Stimulated activated memory B cell treated with anti-CD40 and anti-IgM and Interleukin-4, amounts not matched to agents 10 μg/mL and 1 μg/mL and 100 μg/mL, for 72 hours (primary cell): ENCODE measurements at regions not wholly inside any gene's neighbourhood (a gene's known extent, or its start where the extent isn't known, plus 50 kb on each side); places are given as distances from the start of the nearest gene placed in this dataset.

Experiments
- ATAC-seq: fragments of 150-1000 bp; cut with Tn5 transposase; 2 replicates; pipeline ENCODE4 v1.10.0; 2021
- H3K27ac Mint-ChIP-seq: one replicate; pipeline ENCODE4 v1.8.0; 2022; ENCODE audit warnings: mild to moderate bottlenecking, mixed read lengths
- H3K27me3 Mint-ChIP-seq: one replicate; pipeline ENCODE4 v1.8.0; 2022; ENCODE audit warnings: mixed read lengths
- H3K36me3 Mint-ChIP-seq: one replicate; pipeline ENCODE4 v1.8.0; 2022; ENCODE audit warnings: mixed read lengths
- H3K4me1 Mint-ChIP-seq: one replicate; pipeline ENCODE4 v1.8.0; 2022; ENCODE audit warnings: mixed read lengths
- H3K4me3 Mint-ChIP-seq: one replicate; pipeline ENCODE4 v1.8.0; 2022; ENCODE audit warnings: mild to moderate bottlenecking, moderate library complexity, mixed read lengths
- H3K9me3 Mint-ChIP-seq: one replicate; pipeline ENCODE4 v1.8.0; 2022; ENCODE audit warnings: mixed read lengths

GRCh38 chr2:152822676-152823075 is 104.3 kb downstream of the ARL6IP6 start:
- ATAC-seq: no peak
- no peaks in the 10 kb centered on the region for H3K4me1 Mint-ChIP-seq
- H3K4me3 Mint-ChIP-seq: no peak overlapping the region
- no peaks in the 10 kb centered on the region for H3K36me3 Mint-ChIP-seq
- H3K27me3 Mint-ChIP-seq: no peaks in the 10 kb centered on the region
- no peak overlapping the region for H3K27ac Mint-ChIP-seq
- no peaks in the 10 kb centered on the region for H3K9me3 Mint-ChIP-seq

GRCh38 chr2:152820048-152820447 is 101.6 kb downstream of the ARL6IP6 start:
- no peak overlapping the region for H3K27ac Mint-ChIP-seq

GRCh38 chr2:152815634-152816257 is 97.3 kb downstream of the ARL6IP6 start:
- no peak overlapping the region for H3K4me3 Mint-ChIP-seq
- H3K36me3 Mint-ChIP-seq: no peaks in the 10 kb centered on the region
- H3K4me1 Mint-ChIP-seq: no peaks in the 10 kb centered on the region
- ATAC-seq: no peak
- H3K9me3 Mint-ChIP-seq: peaks cover 15% of the 10 kb centered on the region
- H3K27ac Mint-ChIP-seq: no peak overlapping the region
- peaks cover 18% of the 10 kb centered on the region for H3K27me3 Mint-ChIP-seq

More at GRCh38 chr2:152820048-152820447, 101.6 kb downstream of the ARL6IP6 start:
- no peaks in the 10 kb centered on the region for H3K4me1 Mint-ChIP-seq
- no peak for ATAC-seq
- H3K9me3 Mint-ChIP-seq: no peaks in the 10 kb centered on the region
- H3K4me3 Mint-ChIP-seq: no peak overlapping the region
- peaks cover 9% of the 10 kb centered on the region for H3K27me3 Mint-ChIP-seq
- H3K36me3 Mint-ChIP-seq: no peaks in the 10 kb centered on the region

GRCh38 chr2:152814475-152815030 is 96.1 kb downstream of the ARL6IP6 start:
- Mint-ChIP-seq H3K27me3 (peaks cover 18% of the 10 kb centered on the region), H3K9me3 (peaks cover 15% of the 10 kb centered on the region), H3K27ac (no peak overlapping the region), H3K4me3 (no peak overlapping the region), H3K4me1 (no peaks in the 10 kb centered on the region), H3K36me3 (no peaks in the 10 kb centered on the region)
- no peak for ATAC-seq

- Mint-ChIP-seq H3K27ac (no peak overlapping the region), H3K4me3 (no peak overlapping the region), H3K27me3 (peaks cover 18% of the 10 kb centered on the region), H3K36me3 (no peaks in the 10 kb centered on the region), H3K4me1 (no peaks in the 10 kb centered on the region), H3K9me3 (peaks cover 15% of the 10 kb centered on the region)
- no peak for ATAC-seq
Measured at GRCh38 chr2:152813351-152813750, 94.9 kb downstream of the ARL6IP6 start.
